ENCODE measurements at regions not wholly inside any gene's neighbourhood (a gene's known extent, or its start where the extent isn't known, plus 50 kb on each side); places are given as distances from the start of the nearest gene placed in this dataset.

DNA sequence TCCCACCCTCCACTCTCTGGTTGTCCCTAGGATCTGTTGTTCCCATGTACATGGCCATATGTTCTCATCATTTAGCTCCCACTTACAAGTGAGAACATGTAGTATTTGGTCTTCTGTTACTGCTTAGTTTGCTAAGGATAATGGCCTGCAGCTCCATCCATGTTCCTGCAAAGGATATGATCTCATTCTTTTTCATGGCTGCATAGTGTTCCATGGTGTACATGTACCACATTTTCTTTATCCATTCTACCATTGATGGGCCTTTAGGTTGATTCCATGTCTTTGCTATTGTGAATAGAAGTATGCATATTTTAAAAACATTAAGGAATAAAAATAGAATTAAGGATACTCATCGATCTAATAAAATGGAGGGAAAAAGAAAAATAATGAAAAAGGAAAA lies 278.4 kb downstream of the MBNL1 start:
- TF ChIP-seq CTCF (IDR thresholded peaks at IDR 0.05; ENCODE audit: borderline replicate concordance, extremely low read depth, low read length, poor library complexity, severe bottlenecking) (no peak), EZH2 (IDR thresholded peaks at IDR 0.05; ENCODE audit: borderline replicate concordance, low read depth, low read length, severe bottlenecking) (no peak)

Measured in DND-41 (cell line).